IPS-15b (cell line): ENCODE measurements at regions not wholly inside any gene's neighbourhood (a gene's known extent, or its start where the extent isn't known, plus 50 kb on each side); places are given as distances from the start of the nearest gene placed in this dataset.

Source experiments
- H3K27me3 ChIP-seq: one replicate; pipeline ENCODE4 v1.6.1; 2013; ENCODE audit warnings: low read length; ENCODE audit not compliant: control insufficient read depth, insufficient read depth
- H3K36me3 ChIP-seq: one replicate; pipeline ENCODE4 v1.6.1; 2013; ENCODE audit warnings: low read length; ENCODE audit not compliant: control insufficient read depth, insufficient read depth
- H3K4me1 ChIP-seq: one replicate; pipeline ENCODE4 v1.6.1; 2013; ENCODE audit warnings: mild to moderate bottlenecking, low read length; ENCODE audit not compliant: control insufficient read depth, insufficient read depth
- H3K4me3 ChIP-seq: one replicate; pipeline ENCODE4 v1.5.1; 2013; ENCODE audit warnings: low read depth, low read length
- H3K9ac ChIP-seq: one replicate; pipeline ENCODE4 v1.6.1; 2013; ENCODE audit warnings: low read depth, mild to moderate bottlenecking, low read length
- H3K9me3 ChIP-seq: one replicate; pipeline ENCODE4 v1.6.1; 2013; ENCODE audit warnings: mild to moderate bottlenecking, low read length; ENCODE audit not compliant: control insufficient read depth, insufficient read depth

GRCh38 chr9:31608881-31609280 lies 775.6 kb upstream of the ACO1 start:
- no peaks in the 10 kb centered on the region for H3K27me3 ChIP-seq
- no peak overlapping the region for H3K4me3 ChIP-seq
- no peaks in the 10 kb centered on the region for H3K9me3 ChIP-seq
- no peaks in the 10 kb centered on the region for H3K4me1 ChIP-seq
- H3K36me3 ChIP-seq: no peaks in the 10 kb centered on the region
- no peak overlapping the region for H3K9ac ChIP-seq

- Histone ChIP-seq H3K27me3 (no peaks in the 10 kb centered on the region), H3K9ac (no peak overlapping the region), H3K4me3 (no peak overlapping the region), H3K36me3 (no peaks in the 10 kb centered on the region), H3K9me3 (no peaks in the 10 kb centered on the region), H3K4me1 (peaks cover 7% of the 10 kb centered on the region)
These were observed 772.0 kb upstream of the ACO1 start for GRCh38 chr9:31612336-31613030.

DNA sequence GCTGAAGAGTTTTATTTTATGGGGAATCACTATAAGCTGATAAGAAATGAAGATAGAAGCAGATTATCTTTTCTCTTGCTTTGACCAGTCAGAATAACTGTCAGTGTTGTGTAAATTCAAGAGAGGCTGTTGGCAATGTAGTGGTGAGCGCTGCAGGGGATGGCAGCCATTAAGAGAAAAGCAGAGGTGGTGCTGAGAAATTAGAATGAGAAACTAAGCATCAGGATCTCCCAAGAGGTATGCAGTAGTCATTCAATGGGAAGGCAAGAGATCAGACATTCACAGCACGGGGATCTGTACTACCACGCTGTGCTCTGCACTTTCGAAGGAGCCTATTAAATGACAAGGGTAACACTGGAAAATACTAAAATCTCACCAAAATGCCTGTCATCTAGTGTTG lies 768.5 kb upstream of the ACO1 start:
- no peak overlapping the region for H3K9ac ChIP-seq
- no peaks in the 10 kb centered on the region for H3K36me3 ChIP-seq
- no peak overlapping the region for H3K4me3 ChIP-seq
- H3K27me3 ChIP-seq: no peaks in the 10 kb centered on the region
- peaks cover 7% of the 10 kb centered on the region for H3K4me1 ChIP-seq
- no peaks in the 10 kb centered on the region for H3K9me3 ChIP-seq

DNA sequence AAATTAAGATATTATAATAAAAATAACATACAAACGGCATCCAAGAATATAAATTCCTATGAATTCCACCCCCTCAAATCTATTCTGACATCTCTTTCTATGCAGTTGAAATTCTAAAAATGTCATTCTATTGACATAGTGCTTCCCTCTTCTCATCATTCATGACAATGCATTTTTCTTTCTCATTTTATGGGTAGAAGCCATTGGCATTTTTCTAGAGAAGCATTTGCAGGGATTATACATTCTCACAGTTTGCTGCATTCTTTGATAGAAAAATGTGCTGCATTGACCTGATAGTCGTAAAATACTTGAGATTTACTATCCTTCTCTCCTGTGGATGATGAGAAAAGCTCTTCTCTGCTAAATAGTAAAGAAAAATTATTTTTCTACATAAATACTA lies 760.9 kb upstream of the ACO1 start:
- H3K27me3 ChIP-seq: no peaks in the 10 kb centered on the region
- no peaks in the 10 kb centered on the region for H3K4me1 ChIP-seq
- H3K9me3 ChIP-seq: no peaks in the 10 kb centered on the region

GRCh38 chr9:31629292-31629691 lies 755.2 kb upstream of the ACO1 start:
- H3K36me3 ChIP-seq: no peaks in the 10 kb centered on the region
- H3K9ac ChIP-seq: no peak overlapping the region

More for the DNA sequence above, 760.9 kb upstream of the ACO1 start:
- no peaks in the 10 kb centered on the region for H3K36me3 ChIP-seq
- no peak overlapping the region for H3K9ac ChIP-seq
- no peak overlapping the region for H3K4me3 ChIP-seq

GRCh38 chr9:31637265-31637664 lies 747.2 kb upstream of the ACO1 start:
- no peak overlapping the region for H3K4me3 ChIP-seq
- H3K9me3 ChIP-seq: no peaks in the 10 kb centered on the region
- no peaks in the 10 kb centered on the region for H3K36me3 ChIP-seq
- no peak overlapping the region for H3K9ac ChIP-seq
- H3K4me1 ChIP-seq: peaks cover 5% of the 10 kb centered on the region
- no peaks in the 10 kb centered on the region for H3K27me3 ChIP-seq

More at GRCh38 chr9:31629292-31629691, 755.2 kb upstream of the ACO1 start:
- no peaks in the 10 kb centered on the region for H3K27me3 ChIP-seq
- peaks cover 12% of the 10 kb centered on the region for H3K4me1 ChIP-seq
- H3K4me3 ChIP-seq: no peak overlapping the region
- H3K9me3 ChIP-seq: no peaks in the 10 kb centered on the region

DNA sequence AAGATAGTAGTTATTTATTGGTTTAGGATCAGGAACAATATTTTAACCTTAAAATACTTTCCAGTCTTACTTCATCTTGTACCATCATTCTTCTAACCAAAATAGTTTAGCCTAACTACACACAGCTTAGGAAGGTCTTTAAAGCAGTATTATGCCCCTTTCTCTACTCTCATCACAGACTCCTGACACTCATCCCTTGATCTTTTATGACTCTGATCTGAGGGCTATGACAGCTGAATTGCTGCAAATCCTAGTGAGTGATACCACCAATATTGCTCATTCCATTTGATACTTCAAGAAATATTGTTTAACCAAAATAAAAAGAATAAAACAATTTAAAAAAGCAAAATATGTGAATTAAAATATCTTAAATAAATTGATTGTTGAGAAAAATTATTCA lies 746.6 kb upstream of the ACO1 start:
- Histone ChIP-seq H3K27me3 (no peaks in the 10 kb centered on the region), H3K36me3 (no peaks in the 10 kb centered on the region), H3K9ac (no peak overlapping the region), H3K4me1 (peaks cover 5% of the 10 kb centered on the region), H3K9me3 (no peaks in the 10 kb centered on the region), H3K4me3 (no peak overlapping the region)

DNA sequence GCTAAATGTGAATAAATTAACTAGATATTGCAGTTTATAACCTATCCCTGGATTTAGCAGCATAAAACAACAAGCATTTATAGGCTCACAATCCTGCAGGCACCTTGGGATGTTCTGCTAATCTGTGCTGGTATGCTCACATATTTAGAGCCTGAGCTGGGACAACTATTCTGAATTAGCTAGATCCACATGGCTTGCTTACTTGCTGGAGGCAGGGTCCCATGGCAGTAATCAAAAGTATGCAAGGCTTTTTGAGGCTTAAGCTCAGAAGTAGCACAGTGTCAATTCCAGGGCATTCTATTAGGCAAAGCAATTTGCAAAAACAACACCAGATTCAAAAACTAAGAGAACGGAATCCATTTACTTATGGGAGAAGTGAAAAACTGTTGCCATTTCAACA lies 745.0 kb upstream of the ACO1 start:
- H3K27me3 ChIP-seq: no peaks in the 10 kb centered on the region
- no peaks in the 10 kb centered on the region for H3K9me3 ChIP-seq
- H3K36me3 ChIP-seq: no peaks in the 10 kb centered on the region
- no peaks in the 10 kb centered on the region for H3K4me1 ChIP-seq
- no peak overlapping the region for H3K9ac ChIP-seq
- H3K4me3 ChIP-seq: no peak overlapping the region

DNA sequence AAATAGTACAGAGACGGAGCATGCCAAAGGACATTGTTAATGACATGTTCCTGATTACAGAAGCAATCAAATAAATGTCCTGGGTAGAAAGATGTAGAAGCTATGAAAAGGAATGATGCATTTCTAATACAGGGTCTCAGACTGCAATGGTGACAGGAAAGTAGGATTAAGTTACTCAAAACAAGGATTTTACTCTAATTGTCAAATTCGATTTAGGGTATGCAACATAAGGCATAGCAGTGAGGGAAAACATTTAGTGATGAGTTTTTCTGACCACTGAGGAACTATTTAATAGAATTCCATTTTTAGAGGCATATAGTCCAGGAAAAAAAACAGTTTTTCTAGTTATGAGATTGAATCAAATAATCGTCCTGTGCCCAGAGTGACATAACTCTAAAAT lies 715.1 kb upstream of the ACO1 start:
- no peaks in the 10 kb centered on the region for H3K4me1 ChIP-seq
- no peak overlapping the region for H3K9ac ChIP-seq
- H3K9me3 ChIP-seq: no peaks in the 10 kb centered on the region
- H3K4me3 ChIP-seq: no peak overlapping the region
- H3K27me3 ChIP-seq: no peaks in the 10 kb centered on the region
- no peaks in the 10 kb centered on the region for H3K36me3 ChIP-seq

DNA sequence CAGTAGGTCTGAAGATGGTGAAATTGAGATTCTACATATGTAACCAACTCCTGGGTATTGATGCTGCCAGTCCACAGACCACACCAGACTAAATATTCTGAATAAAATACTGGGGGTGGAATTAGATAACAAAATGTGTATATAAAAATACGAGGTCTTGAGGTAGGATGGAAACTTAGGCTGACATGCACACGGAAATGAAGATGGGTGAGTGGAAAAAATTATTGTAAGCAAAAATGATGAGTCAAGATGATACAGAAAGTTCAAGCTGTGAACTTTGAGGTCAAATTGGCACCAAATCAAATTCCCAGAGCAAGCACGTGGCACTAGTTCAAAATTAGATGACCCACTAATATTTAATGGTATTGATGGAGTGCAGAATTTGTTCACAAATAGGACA lies 713.4 kb upstream of the ACO1 start:
- no peaks in the 10 kb centered on the region for H3K36me3 ChIP-seq
- H3K4me1 ChIP-seq: no peaks in the 10 kb centered on the region
- no peaks in the 10 kb centered on the region for H3K9me3 ChIP-seq
- H3K27me3 ChIP-seq: no peaks in the 10 kb centered on the region
- H3K9ac ChIP-seq: no peak overlapping the region
- no peak overlapping the region for H3K4me3 ChIP-seq

GRCh38 chr9:31674264-31674663 lies 710.2 kb upstream of the ACO1 start:
- no peak overlapping the region for H3K4me3 ChIP-seq
- no peaks in the 10 kb centered on the region for H3K4me1 ChIP-seq
- no peaks in the 10 kb centered on the region for H3K27me3 ChIP-seq
- no peaks in the 10 kb centered on the region for H3K36me3 ChIP-seq
- no peaks in the 10 kb centered on the region for H3K9me3 ChIP-seq
- H3K9ac ChIP-seq: no peak overlapping the region

- no peak overlapping the region for H3K9ac ChIP-seq
- H3K4me3 ChIP-seq: no peak overlapping the region
- no peaks in the 10 kb centered on the region for H3K27me3 ChIP-seq
- H3K4me1 ChIP-seq: no peaks in the 10 kb centered on the region
- no peaks in the 10 kb centered on the region for H3K36me3 ChIP-seq
- no peaks in the 10 kb centered on the region for H3K9me3 ChIP-seq
These were observed 707.0 kb upstream of the ACO1 start for GRCh38 chr9:31677415-31677814.
